ENCODE measurements at regions not wholly inside any gene's neighbourhood (a gene's known extent, or its start where the extent isn't known, plus 50 kb on each side); places are given as distances from the start of the nearest gene placed in this dataset.

- TF ChIP-seq EGR1 (IDR thresholded peaks at IDR 0.05; ENCODE audit: borderline replicate concordance, low read depth, low read length) (no peak), TEAD4 (IDR thresholded peaks at IDR 0.05; ENCODE audit: low read depth, low read length) (no peak), GABPA (IDR thresholded peaks at IDR 0.05; ENCODE audit: borderline replicate concordance, insufficient read depth, low read length) (no peak), RXRA (IDR thresholded peaks at IDR 0.05; ENCODE audit: insufficient read depth, low read depth, low read length) (no peak), POLR2A (IDR thresholded peaks at IDR 0.05; ENCODE audit: control extremely low read depth in 1 of 2, low read depth in 2 of 2, low read length in 2 of 2) (no peak), EZH2 (IDR thresholded peaks at IDR 0.05; ENCODE audit: low read depth, low read length, severe bottlenecking) (no peak), SP1 (IDR thresholded peaks at IDR 0.05; ENCODE audit: low read depth, low read length) (no peak), CTCF (IDR thresholded peaks at IDR 0.05; ENCODE audit: control extremely low read depth in 1 of 3, insufficient read depth in 1 of 3, low read depth in 1 of 3, low read length in 3 of 3) (no peak), GTF2F1 (IDR thresholded peaks at IDR 0.05; ENCODE audit: borderline replicate concordance, low read depth, low read length) (no peak), NANOG (IDR thresholded peaks at IDR 0.05; ENCODE audit: insufficient read depth, low read depth, low read length, poor library complexity, severe bottlenecking) (no peak), TCF12 (IDR thresholded peaks at IDR 0.05; ENCODE audit: low read depth, low read length) (no peak)
Observed at GRCh38 chr5:15266229-15266628, 233.8 kb upstream of the FBXL7 start.

Measured in H1 (cell line).